HG03558 (cell line): ENCODE measurements at regions not wholly inside any gene's neighbourhood (a gene's known extent, or its start where the extent isn't known, plus 50 kb on each side); places are given as distances from the start of the nearest gene placed in this dataset.

Source experiments
- ATAC-seq: cut with Tn5 transposase; IDR thresholded peaks from one replicate; pipeline ENCODE4 v1.9.1; 2021; ENCODE audit warnings: moderate number of reproducible peaks; ENCODE audit not compliant: unreplicated experiment; ENCODE audit errors: extremely low read depth

GRCh38 chr18:75574187-75574586, 146.7 kb upstream of the SMIM21 start:
- no peak for ATAC-seq

DNA sequence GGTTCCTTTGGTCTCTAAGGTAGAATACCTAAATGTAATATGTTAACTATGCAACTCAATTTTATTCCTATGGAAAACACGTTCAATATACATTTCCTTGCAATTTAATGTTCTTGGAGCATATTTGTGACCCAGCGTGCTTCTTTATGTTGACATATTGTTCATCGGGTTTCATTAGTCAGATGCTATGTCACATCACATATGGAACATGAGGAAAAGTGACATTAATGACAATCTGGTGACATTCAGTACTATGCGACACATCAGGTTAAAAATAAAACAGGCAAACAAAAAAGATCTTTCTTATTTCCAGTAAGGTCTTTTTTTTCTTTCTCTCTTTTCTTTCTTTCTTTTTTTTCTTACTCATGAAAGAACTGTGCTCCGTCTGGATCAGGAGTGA, 135.6 kb upstream of the SMIM21 start:
- ATAC-seq: no peak

GRCh38 chr18:75562216-75562615, 134.7 kb upstream of the SMIM21 start:
- ATAC-seq: no peak

- ATAC-seq: no peak
These were observed 131.3 kb upstream of the SMIM21 start for GRCh38 chr18:75558790-75559189.

DNA sequence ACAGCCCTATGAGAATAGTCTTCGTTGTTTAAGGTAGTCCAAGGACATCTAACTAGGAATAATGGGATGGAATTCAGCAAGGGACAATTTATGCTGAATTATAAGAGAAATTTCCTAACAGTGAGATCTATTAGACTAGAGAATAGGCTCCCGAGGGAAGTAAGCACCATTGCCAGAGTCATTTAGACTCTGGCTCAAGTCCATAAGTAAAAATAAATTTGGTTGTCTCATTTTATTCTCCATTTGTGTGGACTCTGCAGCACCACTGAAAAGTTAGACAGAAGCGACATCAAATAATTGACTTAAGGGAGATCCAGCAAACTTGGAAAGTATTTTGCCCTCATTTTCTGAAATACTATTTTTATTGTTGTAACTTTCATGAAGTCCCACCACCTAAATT, 129.3 kb upstream of the SMIM21 start:
- ATAC-seq: no peak

GRCh38 chr18:75554644-75555185, 127.2 kb upstream of the SMIM21 start:
- no peak for ATAC-seq

GRCh38 chr18:75554176-75554575, 126.7 kb upstream of the SMIM21 start:
- no peak for ATAC-seq

DNA sequence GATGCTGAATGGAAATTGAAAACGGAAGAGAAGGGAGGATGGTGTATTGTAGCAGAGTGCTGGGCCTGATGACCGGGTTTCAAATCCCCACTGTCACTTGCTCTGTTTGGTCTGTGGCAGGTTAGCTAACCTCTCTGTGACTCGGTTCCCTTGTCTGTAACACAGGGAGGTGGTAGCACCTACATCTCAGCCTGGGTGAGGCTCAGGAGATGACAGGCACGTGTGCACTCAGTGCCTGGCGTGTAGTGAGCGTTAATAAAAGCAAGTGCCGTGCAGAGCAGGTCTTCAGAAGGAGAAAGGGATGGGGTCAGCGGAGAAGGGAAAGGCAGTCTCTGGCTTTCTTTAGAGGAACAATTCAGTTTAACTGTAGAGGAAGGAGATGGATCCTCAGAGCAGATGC, 125.5 kb upstream of the SMIM21 start:
- ATAC-seq: no peak

GRCh38 chr18:75551071-75551470, 123.6 kb upstream of the SMIM21 start:
- no peak for ATAC-seq

DNA sequence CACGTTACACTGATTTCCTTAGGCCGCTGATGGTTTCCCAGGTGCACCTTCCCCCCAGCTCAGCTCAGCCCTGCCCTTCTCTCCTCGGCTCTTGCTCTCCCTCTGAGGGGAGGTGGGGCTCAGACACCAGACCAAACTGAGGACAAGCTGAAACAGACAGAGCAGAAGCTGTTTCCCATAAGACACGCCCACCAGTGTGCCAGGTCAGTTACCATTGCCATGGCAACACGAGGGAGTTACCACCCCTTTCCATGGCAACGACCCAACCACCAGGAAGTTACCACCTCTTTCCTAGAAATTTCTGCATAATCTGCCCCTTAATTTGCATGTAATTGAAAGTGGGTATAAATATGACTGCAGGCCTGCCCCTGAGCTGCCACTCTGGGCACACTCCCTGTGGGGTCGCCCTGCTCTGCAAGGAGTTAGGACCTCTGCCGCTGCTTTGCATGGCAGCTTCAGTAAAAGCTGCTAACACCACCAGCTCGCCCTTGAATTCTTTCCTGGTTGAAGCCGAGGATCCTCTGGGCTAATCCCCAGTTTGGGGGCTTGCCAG, 120.9 kb upstream of the SMIM21 start:
- ATAC-seq: no peak

DNA sequence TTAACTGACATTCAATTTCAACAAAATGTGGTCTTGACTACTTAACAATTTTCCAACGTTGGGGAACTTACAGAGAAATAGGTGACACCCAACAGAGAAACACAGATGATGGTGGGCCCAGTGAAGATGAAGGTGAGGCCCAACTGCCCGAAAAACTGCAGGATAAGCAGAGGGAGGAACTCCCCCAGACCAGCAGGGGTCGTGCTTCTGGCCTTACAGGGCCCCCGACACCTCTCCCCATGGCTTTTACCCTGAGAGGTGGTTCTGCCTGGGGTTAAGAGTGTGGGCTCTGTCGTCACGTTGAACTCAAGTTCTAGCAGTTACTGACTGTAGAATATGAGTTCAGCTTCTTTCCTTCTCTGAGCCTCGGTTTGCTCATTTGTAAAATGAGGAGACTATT, 119.5 kb upstream of the SMIM21 start:
- no peak for ATAC-seq

- ATAC-seq: no peak
These were observed 117.7 kb upstream of the SMIM21 start for GRCh38 chr18:75545189-75545588.

DNA sequence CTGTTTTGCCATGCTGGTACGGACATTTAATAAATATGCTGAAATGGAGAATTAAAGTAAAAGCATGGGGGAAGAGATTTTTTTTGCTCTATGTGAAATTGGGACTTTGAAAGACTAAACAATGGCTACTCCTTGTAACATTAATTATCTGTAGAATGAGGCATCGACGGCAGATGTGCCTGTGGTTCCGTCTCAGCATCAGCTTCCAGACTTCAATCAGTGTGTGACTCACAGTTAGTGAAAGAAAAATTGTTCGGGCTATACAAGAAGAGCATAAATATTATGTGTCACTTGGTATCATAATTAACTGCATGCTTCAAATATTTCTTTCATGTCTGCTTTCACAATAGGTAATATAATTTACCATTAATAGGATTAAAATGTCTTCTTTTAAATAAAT, 117.0 kb upstream of the SMIM21 start:
- ATAC-seq: no peak

DNA sequence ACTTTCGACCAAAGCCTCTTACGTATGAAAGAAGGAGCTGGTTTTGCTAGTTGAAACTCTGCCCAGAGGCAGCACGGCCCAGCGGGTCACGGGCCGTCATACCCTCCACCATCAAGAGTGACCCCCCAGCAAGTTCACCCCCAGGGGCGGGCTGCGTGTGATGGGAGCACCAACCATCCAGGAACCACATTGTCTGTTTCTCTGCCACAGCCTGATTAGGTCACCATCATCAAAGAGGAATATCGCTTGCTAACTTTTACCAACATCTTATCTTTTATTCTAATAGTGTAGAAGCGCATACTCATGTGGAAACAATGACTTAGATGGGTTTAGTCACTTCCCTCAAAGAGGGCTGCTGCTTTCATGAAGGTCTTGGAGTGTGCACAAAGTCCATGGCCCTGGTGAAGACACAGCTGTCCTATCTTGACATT, 116.6 kb upstream of the SMIM21 start:
- ATAC-seq: no peak

DNA sequence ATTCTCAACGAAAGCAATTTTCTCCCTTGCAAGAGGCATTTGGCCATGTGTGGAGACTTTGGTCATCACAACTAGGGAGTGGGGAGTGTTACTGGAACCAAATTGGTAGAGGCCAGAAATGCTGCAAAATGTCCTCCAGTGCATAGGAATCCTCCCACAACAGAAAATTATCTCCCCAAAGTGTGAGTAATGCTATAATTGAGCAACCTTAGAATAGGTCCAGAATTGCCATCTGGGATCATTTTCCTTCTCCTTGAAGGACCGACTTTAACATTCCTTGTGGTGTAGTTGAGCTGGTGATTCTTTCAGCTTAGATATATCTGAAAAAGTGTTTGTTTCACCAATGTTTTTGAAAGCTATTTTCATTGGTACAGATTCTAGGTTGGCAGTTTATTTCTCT, 111.2 kb upstream of the SMIM21 start:
- ATAC-seq: no peak

GRCh38 chr18:75533950-75534349, 106.4 kb upstream of the SMIM21 start:
- no peak for ATAC-seq

DNA sequence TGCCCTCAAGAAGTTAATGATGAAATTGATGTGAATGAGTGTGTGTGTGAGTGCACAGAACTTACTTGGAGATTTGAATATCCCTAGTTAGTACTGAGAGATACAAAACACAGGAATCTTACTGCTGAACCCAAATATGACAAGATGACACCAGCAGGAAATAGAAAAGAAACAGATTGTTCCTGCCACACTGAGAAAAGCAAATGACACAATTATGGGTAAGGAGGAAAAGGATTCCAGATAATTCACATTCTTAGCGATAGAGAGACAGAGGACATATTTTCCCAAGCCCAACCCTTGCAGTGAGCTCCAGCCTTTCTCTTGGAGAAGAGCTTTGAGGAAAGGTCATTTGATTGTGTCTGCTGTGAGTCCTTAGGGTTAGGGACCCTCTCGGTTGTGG, 105.7 kb upstream of the SMIM21 start:
- ATAC-seq: no peak

DNA sequence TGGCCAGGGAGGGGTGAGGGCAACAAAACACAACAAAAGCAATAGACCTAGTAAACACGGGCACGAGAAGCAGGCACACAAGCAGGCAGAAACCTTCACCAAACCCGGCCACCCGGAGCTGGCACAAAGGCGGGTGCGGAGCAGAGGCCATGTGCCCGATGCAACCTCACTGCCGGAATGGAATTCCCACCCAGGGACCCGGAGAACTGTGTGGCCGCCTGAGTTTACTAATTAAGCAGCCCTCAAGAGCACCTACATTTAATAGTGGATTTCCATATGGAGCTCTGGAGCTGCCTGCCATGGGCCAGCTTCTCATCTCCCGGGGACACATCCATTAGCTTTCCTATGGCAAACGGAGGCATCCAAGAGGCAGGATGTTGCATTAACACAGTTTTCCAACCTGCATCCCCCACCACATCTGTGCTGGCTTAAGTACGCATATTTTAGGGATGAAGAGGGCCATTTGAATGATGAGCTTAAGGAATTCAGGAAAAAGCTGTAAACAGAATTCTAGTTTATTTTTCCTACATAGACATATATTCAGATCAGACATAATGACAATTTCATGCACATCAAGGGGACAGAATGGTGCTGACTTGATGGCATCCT, 104.5 kb upstream of the SMIM21 start:
- no peak for ATAC-seq

DNA sequence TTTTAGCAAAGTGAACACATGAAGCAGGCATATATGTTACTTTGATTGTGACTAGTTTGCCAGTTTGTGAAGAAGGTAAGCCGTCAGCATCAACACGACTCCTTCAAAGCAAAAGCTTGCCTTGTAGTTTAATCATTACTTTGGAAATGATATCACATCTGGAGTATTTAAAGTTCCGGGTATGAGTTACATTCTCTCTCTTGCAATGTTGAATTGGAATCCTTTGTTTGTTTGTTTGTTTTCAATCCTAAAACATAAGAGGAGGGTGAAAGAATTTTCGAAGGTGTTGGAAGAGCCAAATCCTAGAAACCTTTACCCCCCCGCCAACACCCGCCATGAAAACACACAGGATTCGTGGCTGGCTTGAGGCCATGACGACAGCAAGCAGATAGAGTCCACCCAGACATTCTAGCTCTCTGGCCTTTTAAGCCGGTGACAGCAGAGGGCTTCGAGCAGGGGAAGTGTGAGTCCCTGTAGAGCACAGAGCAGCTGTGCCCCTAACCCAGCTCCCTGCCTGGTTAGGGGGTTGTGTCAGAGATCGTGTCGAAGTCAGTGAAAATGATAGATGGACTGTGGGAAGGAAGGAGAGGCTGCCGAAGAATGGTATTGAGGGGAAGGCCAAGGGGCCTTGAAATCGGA, 103.8 kb upstream of the SMIM21 start:
- ATAC-seq: no peak

DNA sequence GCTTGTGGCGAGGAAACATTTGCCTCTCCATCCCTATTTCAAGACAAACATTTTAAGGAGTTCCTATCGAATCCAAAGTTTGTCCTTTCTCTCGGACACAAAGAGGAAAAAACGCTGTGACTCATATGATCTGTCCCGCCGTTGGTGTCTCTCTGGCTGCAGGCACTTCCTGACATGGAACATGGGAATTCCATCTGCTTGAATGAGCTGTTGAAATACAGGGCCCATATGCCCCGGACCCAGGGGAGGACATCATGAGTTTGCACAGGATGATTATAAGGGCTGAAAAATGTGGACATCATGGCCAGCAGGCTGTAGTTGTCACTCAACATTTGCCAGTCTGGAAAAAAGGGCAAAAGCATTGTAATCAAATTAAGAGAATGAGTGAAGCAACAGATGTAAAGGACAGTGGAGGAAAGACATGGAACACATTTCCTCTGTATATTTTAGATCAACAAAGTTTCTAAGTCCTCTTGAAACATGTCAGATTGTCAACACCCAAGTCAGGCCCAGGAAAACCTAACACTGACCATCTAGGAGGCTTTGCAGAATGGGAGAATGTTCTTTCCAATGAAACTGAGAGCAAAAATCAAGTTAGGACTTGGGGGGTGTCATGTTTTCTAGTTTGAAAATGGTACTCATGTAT, 103.2 kb upstream of the SMIM21 start:
- ATAC-seq: no peak

- no peak for ATAC-seq
These were observed 102.6 kb upstream of the SMIM21 start for GRCh38 chr18:75530118-75530517.
